ENCODE measurements at regions not wholly inside any gene's neighbourhood (a gene's known extent, or its start where the extent isn't known, plus 50 kb on each side); places are given as distances from the start of the nearest gene placed in this dataset.

GRCh38 chr9:78609450-78609849 is 312.5 kb downstream of the PSAT1 start:
- DNase-seq: no peak

- no peak for DNase-seq
Measured at GRCh38 chr9:78612091-78612490, 315.2 kb downstream of the PSAT1 start.

- DNase-seq: no peak
Measured at GRCh38 chr9:78613006-78613405, 316.1 kb downstream of the PSAT1 start.

GRCh38 chr9:78614892-78615291 is 318.0 kb downstream of the PSAT1 start:
- DNase-seq: no peak

- DNase-seq: no peak
Measured at GRCh38 chr9:78615372-78615771, 318.4 kb downstream of the PSAT1 start.

GRCh38 chr9:78618735-78619134 is 321.8 kb downstream of the PSAT1 start:
- DNase-seq: no peak

- DNase-seq: no peak
Measured at GRCh38 chr9:78620303-78620702, 323.4 kb downstream of the PSAT1 start.

GRCh38 chr9:78620764-78621163 is 323.8 kb downstream of the PSAT1 start:
- DNase-seq: no peak

GRCh38 chr9:78622126-78622525 is 325.2 kb downstream of the PSAT1 start:
- DNase-seq: no peak

GRCh38 chr9:78626971-78627370 is 330.0 kb downstream of the PSAT1 start:
- no peak for DNase-seq

- no peak for DNase-seq
Measured at GRCh38 chr9:78630966-78631365, 334.0 kb downstream of the PSAT1 start.

GRCh38 chr9:78640728-78641127 is 343.8 kb downstream of the PSAT1 start:
- DNase-seq: no peak

- DNase-seq: no peak
Measured at GRCh38 chr9:78644359-78644758, 347.4 kb downstream of the PSAT1 start.

- no peak for DNase-seq
Measured at GRCh38 chr9:78654324-78654723, 357.4 kb downstream of the PSAT1 start.

GRCh38 chr9:78663369-78663768 is 366.4 kb downstream of the PSAT1 start:
- DNase-seq: no peak

GRCh38 chr9:78664370-78664769 is 367.4 kb downstream of the PSAT1 start:
- DNase-seq: no peak

- DNase-seq: no peak
Measured at GRCh38 chr9:78666818-78667414, 370.0 kb downstream of the PSAT1 start.

- DNase-seq: no peak
Measured at GRCh38 chr9:78668148-78668832, 371.4 kb downstream of the PSAT1 start.

GRCh38 chr9:78669591-78669990 is 372.7 kb downstream of the PSAT1 start:
- no peak for DNase-seq

- no peak for DNase-seq
Measured at GRCh38 chr9:78671785-78672184, 374.9 kb downstream of the PSAT1 start.

GRCh38 chr9:78674874-78675273 is 377.9 kb downstream of the PSAT1 start:
- no peak for DNase-seq

GRCh38 chr9:78676009-78676408 is 379.1 kb downstream of the PSAT1 start:
- no peak for DNase-seq

GRCh38 chr9:78676623-78677022 is 379.7 kb downstream of the PSAT1 start:
- DNase-seq: no peak

GRCh38 chr9:78677326-78677725 is 380.4 kb downstream of the PSAT1 start:
- no peak for DNase-seq

GRCh38 chr9:78678877-78679276 is 382.0 kb downstream of the PSAT1 start:
- DNase-seq: no peak
